KBM-7 (cell line): ENCODE measurements at regions not wholly inside any gene's neighbourhood (a gene's known extent, or its start where the extent isn't known, plus 50 kb on each side); places are given as distances from the start of the nearest gene placed in this dataset.

Experiments
- DNase-seq: peaks from one replicate; pipeline ENCODE4 v3.0.0-alpha.2; 2015
- in situ Hi-C: fragments of 300-500 bp; cut with MboI; formaldehyde crosslinking; loops from 2 replicates; pipeline ENCODE4 v1.14.3; 2020; ENCODE audit warnings: low sequenced_read_pairs, low pct_unique_long_range_greater_than_20kb, mixed read lengths

GRCh38 chr13:57030671-57031070, 110.0 kb upstream of the PRR20A start:
- in situ Hi-C loops: no loop called here
- no peak for DNase-seq

DNA sequence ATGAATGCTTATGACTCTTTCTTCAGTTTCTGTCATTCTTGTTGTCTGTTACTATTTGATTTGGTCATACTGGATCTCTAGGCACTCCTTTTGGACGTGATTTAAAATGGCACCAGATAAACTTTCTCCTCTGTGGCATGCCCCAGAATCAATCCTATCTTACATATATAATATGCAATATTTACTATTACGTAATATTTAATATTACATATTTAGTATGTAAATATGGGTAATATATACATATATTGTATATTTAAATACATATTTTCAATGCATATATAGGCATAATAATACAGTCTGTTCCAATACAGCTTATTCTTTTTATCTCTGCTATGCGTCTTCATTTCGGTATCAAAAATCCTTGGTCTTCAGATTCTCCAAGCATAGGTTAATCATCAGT, 104.4 kb upstream of the PRR20A start:
- no peak for DNase-seq
- in situ Hi-C loops: no loop called here

DNA sequence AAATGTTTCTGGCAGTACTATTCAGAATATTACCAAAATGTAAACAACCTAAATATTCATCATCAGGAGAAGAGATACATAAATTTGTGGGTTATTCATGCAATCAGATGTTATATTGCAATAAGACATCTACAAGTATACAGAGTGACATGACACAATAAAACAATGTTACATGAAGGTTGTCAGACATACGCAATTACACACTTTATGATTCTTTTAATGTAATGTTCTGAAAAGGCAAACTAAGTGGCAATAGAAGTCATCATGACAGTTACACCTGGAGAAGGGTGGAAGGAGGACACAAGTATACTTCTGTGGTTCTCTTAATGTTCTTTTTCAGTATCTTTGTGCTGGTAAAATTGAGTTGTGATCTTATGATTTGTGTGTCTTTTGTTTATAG, 95.8 kb upstream of the PRR20A start:
- DNase-seq: no peak
- in situ Hi-C loops: no loop called here

- no peak for DNase-seq
- in situ Hi-C loops: no loop called here
These were observed 94.7 kb upstream of the PRR20A start for GRCh38 chr13:57045826-57046546.

DNA sequence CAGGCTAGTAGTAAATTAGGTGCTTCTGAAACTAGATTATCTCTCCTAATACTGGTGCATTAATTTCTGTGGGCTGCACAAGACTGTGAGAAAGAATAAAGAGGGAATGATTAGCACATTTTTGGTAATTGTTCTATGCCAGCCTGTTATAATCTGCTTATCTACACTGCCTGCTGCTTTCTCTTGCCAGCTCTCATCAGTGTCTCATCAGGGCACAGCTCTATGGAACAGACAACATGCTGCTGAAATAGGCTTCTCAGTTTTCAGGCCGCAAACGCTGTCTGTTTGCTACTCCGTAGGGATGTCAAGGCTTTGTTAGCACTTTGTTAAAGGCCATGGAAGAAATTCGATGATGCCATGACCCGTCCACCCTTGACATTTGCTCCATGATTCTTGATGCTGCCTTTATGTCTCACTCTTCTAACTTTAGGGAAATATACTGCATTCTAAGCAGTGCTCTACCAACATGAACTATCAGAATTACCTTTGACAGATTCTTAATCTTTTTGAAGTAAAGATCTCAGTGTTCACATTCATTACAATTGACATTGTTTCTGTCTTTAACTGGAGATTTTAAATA, 84.0 kb upstream of the PRR20A start:
- in situ Hi-C loops: no loop called here
- DNase-seq: no peak

GRCh38 chr13:57063007-57063406, 77.7 kb upstream of the PRR20A start:
- DNase-seq: no peak
- in situ Hi-C loops: no loop called here

DNA sequence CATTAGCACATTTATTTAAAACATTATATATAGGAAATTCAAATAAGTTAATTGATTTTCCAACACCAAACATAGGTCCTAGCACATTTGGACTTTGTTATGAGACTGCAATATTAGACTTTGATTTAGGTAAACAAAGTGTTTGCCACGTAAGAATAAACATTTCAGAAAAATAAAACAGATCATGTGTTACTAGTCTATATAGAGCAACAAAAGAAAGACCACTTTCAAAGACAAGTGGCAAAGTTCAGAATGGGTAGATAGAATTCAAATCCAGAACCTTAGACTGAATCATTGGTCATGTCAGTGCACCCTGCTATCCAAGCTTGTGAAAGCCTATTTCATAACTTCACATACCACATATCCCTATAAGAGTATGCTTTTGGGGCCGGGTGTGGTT, 66.7 kb upstream of the PRR20A start:
- DNase-seq: no peak
- in situ Hi-C loops: no loop called here

DNA sequence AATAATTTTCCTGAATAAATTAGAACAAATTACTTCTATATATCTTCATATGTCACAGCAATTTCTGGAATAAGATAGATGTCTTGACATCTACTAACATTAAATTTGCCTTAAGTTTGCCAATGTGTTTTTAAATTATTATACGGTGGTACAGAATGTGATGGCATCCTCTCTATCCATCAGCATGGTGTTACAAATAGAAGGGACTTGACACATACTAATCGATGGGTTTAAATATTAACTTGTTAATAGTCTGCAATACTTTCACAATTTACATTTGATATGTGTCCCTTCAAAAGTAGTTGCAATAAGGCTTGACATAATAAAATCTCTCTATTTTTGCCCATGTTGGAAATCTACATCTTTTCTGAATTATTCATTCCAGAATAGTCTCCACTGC, 65.1 kb upstream of the PRR20A start:
- in situ Hi-C loops: no loop called here
- no peak for DNase-seq

GRCh38 chr13:57087006-57087405, 53.7 kb upstream of the PRR20A start:
- in situ Hi-C loops: no loop called here
- DNase-seq: no peak
